WTC11 (cell line): ENCODE measurements at regions not wholly inside any gene's neighbourhood (a gene's known extent, or its start where the extent isn't known, plus 50 kb on each side); places are given as distances from the start of the nearest gene placed in this dataset.

ENCODE experiments used
- FOXP1 ChIP-seq: sonication (generic); formaldehyde crosslinking; IDR thresholded peaks from 2 replicates; pipeline ENCODE4 v1.8.0; 2022; ENCODE audit warnings: missing genetic modification reagents, mild to moderate bottlenecking, moderate library complexity, borderline replicate concordance
- GABPB1 ChIP-seq: sonication (generic); formaldehyde crosslinking; IDR thresholded peaks from 2 replicates; pipeline ENCODE4 v1.8.1; 2023; ENCODE audit warnings: mild to moderate bottlenecking, missing genetic modification reagents
- TF ChIP-seq, protein P1 (sequence below): sonication (generic); formaldehyde crosslinking; IDR thresholded peaks from 2 replicates; pipeline ENCODE4 v1.8.0; 2022; ENCODE audit warnings: mild to moderate bottlenecking, missing genetic modification reagents
- TF ChIP-seq, protein P2 (sequence below): sonication (generic); formaldehyde crosslinking; IDR thresholded peaks from 2 replicates; pipeline ENCODE4 v1.8.1; 2023; ENCODE audit warnings: mild to moderate bottlenecking, missing genetic modification reagents, moderate library complexity

- TF ChIP-seq FOXP1 (no peak), GABPB1 (CRISPR knock-in tag) (no peak)
- TF ChIP-seq, protein P1, sequence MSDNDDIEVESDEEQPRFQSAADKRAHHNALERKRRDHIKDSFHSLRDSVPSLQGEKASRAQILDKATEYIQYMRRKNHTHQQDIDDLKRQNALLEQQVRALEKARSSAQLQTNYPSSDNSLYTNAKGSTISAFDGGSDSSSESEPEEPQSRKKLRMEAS (CRISPR knock-in tag): no peak
- TF ChIP-seq, protein P2, sequence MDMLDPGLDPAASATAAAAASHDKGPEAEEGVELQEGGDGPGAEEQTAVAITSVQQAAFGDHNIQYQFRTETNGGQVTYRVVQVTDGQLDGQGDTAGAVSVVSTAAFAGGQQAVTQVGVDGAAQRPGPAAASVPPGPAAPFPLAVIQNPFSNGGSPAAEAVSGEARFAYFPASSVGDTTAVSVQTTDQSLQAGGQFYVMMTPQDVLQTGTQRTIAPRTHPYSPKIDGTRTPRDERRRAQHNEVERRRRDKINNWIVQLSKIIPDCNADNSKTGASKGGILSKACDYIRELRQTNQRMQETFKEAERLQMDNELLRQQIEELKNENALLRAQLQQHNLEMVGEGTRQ: no peak
Measured at GRCh38 chr9:135423725-135424124, 55.9 kb upstream of the PPP1R26 start.
